ENCODE measurements at regions not wholly inside any gene's neighbourhood (a gene's known extent, or its start where the extent isn't known, plus 50 kb on each side); places are given as distances from the start of the nearest gene placed in this dataset.

GRCh38 chr6:95404777-95405176, 172.6 kb upstream of the MANEA start:
- ChIA-PET CTCF (ENCODE audit: low intra/inter-chr PET ratio) (no interaction called here), POLR2A (no interaction called here)
- 9% methylated on average over 2 of the region's 2 CpGs for WGBS (ENCODE audit: insufficient coverage, low coverage, missing lambda C conversion rate)
- TF ChIP-seq ZC3H11A (IDR thresholded peaks at IDR 0.05; ENCODE audit: low read depth, low read length) (no peak), ZNF124 (CRISPR knock-in tag; IDR thresholded peaks at IDR 0.05) (no peak), TCFL5 (CRISPR knock-in tag; conservative IDR thresholded peaks at IDR 0.05) (no peak), MXD1 (CRISPR knock-in tag; IDR thresholded peaks at IDR 0.05; ENCODE audit: borderline replicate concordance, poor library complexity, severe bottlenecking) (no peak), ZNF121 (CRISPR knock-in tag; conservative IDR thresholded peaks at IDR 0.05) (no peak), XRCC5 (IDR thresholded peaks at IDR 0.05; ENCODE audit: low read depth, low read length) (no peak), HLTF (IDR thresholded peaks at IDR 0.05) (no peak), CBFB (CRISPR knock-in tag; IDR thresholded peaks at IDR 0.05) (no peak), TCF3 (CRISPR knock-in tag; IDR thresholded peaks at IDR 0.05) (no peak), HNRNPL (IDR thresholded peaks at IDR 0.05; ENCODE audit: low read depth, low read length) (no peak), IRF9 (tag; IDR thresholded peaks at IDR 0.05) (no peak), ZNF408 (CRISPR knock-in tag; IDR thresholded peaks at IDR 0.05; ENCODE audit: low read depth) (no peak), SMAD4 (CRISPR knock-in tag; conservative IDR thresholded peaks at IDR 0.05) (no peak), AFF1 (IDR thresholded peaks at IDR 0.05; ENCODE audit: low read depth in 1 of 2, partially characterized antibody in 2 of 2) (no peak)
- ATAC-seq (no peak), DNase-seq (ENCODE audit: extremely low read depth in 1 of 4, low spot score in 3 of 4) (no peak), FAIRE-seq (no peak)
- Histone ChIP-seq H3K9me3 (replicated peaks; ENCODE audit: control insufficient read depth, insufficient read depth, low read depth, low read length) (no peaks in the 10 kb centered on the region), H3K36me3 (ENCODE audit: control insufficient read depth, insufficient read depth, low read length) (no peaks in the 10 kb centered on the region), H3K79me2 (ENCODE audit: control insufficient read depth, insufficient read depth, low read length) (no peaks in the 10 kb centered on the region), H3K9me1 (ENCODE audit: control insufficient read depth, insufficient read depth, low read length) (no peaks in the 10 kb centered on the region), H3K27me3 (ENCODE audit: control insufficient read depth in 2 of 2, insufficient read depth in 2 of 2, low read length in 2 of 2) (no peaks in the 10 kb centered on the region), H2AFZ (ENCODE audit: low read depth, low read length) (no peak overlapping the region), H3K4me1 (replicated peaks in 1 of 2; ENCODE audit: control insufficient read depth in 2 of 2, insufficient read depth in 2 of 2, low read length in 2 of 2) (no peaks in the 10 kb centered on the region), H3K27ac (ENCODE audit: extremely low read depth, low read depth, low read length) (no peak overlapping the region), H4K20me1 (replicated peaks; ENCODE audit: control insufficient read depth, insufficient read depth, low read length) (no peaks in the 10 kb centered on the region), H3K9ac (ENCODE audit: insufficient read depth in 1 of 2, low read depth in 2 of 2, low read length in 2 of 2) (no peak overlapping the region), H3K4me3 (no peak overlapping the region), H3K4me2 (ENCODE audit: insufficient read depth, low read length) (no peak overlapping the region)
- intact Hi-C loops (cut with micrococcal nuclease) (no loop called here), in situ Hi-C loops (cut with MboI) (no loop called here)
- BruUV-seq (replicated peaks), result no TSS peak
